NCI-H460 (cell line): ENCODE measurements at regions not wholly inside any gene's neighbourhood (a gene's known extent, or its start where the extent isn't known, plus 50 kb on each side); places are given as distances from the start of the nearest gene placed in this dataset.

ENCODE experiments used
- DNase-seq: peaks from one replicate; pipeline ENCODE4 v3.0.0-alpha.2; 2016; ENCODE audit warnings: low read depth; ENCODE audit errors: extremely low read depth

GRCh38 chr2:16250466-16250865 is 310.1 kb downstream of the MYCN start:
- DNase-seq = no peak

- DNase-seq = no peak
Measured at GRCh38 chr2:16250056-16250425, 309.7 kb downstream of the MYCN start.

- DNase-seq = no peak
Measured at GRCh38 chr2:16249246-16250055, 309.1 kb downstream of the MYCN start.

DNA sequence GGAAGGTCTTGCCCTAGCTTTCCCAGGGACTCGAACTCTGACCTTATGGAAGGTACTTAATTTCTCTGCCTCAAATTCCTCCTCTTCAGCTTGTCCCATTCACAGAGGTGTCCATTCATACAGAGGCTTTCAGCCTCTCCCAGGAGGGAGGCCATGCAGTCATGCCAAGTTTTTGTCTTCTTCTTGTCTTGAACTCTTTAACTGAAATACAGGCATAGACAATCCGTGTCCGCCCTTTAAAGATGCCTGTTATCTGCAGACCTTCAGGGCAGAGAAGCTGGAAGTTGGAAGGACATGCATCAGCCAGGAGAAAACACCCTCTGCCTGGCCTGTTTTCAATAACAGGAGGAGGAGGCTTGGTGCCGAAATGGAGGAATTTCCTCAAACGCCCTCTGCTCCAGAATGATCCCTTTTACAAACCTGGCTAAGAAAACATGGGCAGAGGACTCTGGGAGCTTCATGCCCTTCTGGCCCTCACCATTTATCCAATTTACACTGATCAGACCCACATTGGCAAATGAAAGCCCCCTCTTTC is 308.3 kb downstream of the MYCN start:
- no peak for DNase-seq

DNA sequence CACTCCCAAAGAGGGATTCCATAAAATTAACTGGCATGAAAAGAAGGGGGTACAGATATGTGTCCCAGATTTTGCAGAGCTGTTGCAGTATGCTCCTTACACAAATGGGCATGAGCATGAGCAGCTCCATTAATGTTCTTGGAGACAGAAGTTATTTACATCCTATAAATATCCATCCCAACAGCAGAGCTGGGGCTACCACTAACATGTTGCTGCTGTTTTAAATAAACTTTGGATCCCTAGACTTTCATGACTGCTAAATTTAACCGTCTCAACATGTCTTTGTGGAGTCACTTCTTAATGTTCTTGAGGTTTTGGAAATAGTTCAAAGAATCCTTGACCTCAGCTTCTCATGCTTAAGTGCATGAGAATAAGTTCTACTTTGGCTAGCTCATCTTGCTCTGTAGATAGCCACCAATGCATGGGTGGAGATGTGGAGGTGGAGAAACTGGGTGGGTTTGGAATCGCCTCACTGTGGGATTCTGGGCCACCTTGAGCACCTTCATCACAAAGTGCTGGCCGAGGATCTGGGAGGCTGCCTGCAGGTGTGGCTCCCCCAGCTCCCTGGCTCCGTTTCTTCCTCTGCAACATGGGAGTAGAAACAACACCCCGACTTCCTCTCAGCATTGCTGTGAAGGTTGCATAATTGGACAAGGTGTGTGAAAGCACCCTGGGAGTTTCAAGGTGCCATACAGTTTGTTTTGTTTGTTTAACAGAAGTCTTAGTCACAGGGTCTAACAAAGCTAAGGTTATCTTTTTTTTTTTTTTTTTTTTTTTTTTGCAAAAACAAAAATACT is 307.2 kb downstream of the MYCN start:
- no peak for DNase-seq

DNA sequence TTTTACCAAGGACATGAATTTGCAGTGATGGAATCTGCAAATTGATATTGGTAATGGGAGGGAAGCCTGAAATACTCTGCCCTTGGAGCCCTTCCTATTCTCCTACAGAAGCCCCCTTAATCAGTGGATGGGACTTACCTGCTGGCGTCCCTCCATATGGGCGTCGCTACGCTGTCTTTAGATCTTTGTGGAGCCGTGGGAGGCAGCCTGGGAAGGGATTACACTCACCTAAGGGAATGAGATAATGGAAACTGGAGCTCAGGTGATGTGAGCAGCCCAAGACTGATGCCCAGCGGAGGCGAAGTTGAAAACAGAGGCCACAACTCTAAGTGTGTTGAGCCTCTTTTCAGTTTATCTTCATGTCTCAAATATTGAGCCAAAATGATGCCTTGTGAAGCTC is 306.6 kb downstream of the MYCN start:
- DNase-seq = no peak

GRCh38 chr2:16246281-16246850 is 306.0 kb downstream of the MYCN start:
- DNase-seq = no peak

GRCh38 chr2:16245481-16246054 is 305.2 kb downstream of the MYCN start:
- no peak for DNase-seq

DNA sequence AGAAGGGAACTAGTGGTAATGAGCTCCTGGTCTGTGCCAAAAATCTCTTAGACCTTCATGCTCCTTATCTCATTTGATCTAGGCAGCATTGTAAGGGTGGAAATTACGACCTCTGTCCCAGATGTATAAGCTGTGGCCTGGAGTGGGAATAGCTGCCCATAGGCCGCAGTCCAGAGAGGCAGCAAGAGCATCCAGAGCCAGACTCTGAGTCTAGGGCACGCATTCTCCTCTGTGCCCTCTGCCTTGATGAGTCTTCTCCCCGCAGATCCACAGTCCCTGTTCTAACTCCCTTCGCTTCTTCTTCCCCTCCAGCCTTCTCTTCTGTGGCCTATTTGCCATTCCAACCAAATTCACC is 304.6 kb downstream of the MYCN start:
- DNase-seq = no peak

- DNase-seq = no peak
Measured at GRCh38 chr2:16244153-16244965, 304.0 kb downstream of the MYCN start.

GRCh38 chr2:16243411-16243996 is 303.2 kb downstream of the MYCN start:
- DNase-seq = no peak

DNA sequence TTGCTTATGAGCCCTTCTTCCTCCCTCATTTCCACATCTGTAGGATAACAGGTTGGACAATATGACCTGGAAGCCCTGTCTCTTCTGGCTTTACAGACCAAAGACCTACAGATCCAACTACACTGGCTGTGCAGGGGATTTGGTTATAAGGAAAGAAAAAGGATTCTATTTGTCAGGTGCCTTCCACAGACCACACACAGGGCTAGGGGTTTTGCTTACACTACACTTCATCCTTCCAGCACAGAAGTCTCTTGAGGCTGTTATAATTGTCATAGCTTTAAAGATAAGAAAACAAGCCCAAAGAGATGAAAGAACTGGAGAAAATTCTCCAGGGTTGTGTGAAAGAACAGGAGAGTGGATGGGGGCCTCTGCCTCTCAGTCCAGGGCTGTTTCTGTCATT is 302.6 kb downstream of the MYCN start:
- DNase-seq = no peak

GRCh38 chr2:16241166-16242160 is 301.1 kb downstream of the MYCN start:
- no peak for DNase-seq

DNA sequence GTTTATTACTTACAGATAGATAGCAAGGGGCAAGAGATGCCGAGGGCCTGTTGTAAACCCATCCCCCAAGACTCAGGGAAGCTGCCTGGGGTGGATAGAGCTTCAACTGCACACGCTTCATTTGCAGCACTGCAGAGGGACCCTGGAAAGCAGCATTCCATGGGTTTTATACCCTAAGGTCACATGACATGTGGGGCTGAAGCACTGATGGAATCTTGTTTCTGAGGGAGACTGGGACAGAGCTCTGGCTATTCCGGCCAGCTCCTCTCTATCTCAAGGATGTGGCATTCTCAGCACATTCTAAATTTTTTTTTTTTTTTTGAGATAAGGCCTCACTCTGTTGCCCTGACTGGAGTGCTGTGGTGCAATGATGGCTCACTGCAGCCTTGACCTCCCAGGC is 300.1 kb downstream of the MYCN start:
- no peak for DNase-seq

DNA sequence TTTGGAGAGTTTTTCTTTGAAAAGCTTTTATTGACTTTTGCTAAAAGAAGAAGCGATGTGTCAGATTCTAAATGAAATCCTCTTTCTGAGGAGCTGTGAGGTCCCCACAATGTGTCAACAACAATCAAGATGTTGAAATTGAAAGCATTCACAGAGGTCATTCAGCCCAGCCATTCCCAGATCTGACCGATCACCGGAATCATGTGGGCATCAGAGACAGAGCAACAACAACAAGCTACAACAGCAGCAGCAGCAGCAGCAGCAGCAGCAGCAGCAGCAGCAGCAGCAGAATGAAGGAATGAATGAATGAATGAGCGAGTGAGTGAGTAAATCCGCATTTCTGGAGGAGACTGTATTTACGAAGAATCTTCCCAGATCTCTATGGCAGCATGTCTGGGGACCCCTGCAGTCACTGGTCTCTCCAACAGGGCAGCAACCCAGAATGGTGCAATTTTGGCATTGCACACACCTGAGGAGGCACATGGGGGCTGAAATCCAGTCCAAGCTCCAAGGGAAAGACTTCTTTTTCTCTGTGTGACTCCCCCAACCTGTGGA is 299.0 kb downstream of the MYCN start:
- no peak for DNase-seq

GRCh38 chr2:16238786-16239185 is 298.4 kb downstream of the MYCN start:
- DNase-seq = no peak

DNA sequence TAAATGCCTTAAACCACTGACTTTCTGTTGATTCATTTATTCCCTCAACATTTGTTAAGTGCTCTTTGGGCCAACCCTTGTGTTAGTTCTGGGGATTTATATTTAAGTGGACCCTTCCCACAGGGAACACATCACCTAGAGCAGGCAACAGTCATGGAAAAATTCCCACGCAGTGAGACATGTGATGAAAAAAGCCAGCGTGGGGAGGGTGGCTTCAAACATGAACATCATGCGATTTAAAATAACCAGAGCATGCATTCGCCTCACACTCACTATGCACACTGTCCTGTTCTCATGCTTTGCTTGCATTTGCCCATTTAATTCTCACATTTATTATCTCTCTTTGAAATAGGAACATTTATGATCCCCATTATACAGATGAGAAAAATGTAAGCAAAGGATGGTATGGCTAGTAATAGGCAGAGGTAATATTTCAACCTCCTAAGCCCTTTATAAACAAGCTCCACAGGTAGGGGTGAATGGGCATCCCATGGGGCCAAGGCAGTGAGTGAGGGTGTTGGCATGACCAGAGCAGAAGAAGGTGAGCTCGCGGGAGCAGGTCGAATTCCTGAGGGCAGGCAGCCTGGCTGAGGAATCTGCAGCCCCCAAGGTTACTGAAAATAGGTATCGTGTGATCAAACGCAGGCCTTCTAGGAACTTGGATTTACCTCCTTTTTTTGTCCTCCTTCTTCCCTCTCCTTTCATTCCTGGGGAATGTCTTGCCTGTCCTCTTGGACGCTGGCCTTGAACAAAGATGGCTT is 297.8 kb downstream of the MYCN start:
- no peak for DNase-seq

- no peak for DNase-seq
Measured at GRCh38 chr2:16235747-16236146, 295.4 kb downstream of the MYCN start.
